ENCODE measurements at regions not wholly inside any gene's neighbourhood (a gene's known extent, or its start where the extent isn't known, plus 50 kb on each side); places are given as distances from the start of the nearest gene placed in this dataset.

- no peak for DNase-seq (ENCODE audit: low read depth)
- TF ChIP-seq, protein P1, sequence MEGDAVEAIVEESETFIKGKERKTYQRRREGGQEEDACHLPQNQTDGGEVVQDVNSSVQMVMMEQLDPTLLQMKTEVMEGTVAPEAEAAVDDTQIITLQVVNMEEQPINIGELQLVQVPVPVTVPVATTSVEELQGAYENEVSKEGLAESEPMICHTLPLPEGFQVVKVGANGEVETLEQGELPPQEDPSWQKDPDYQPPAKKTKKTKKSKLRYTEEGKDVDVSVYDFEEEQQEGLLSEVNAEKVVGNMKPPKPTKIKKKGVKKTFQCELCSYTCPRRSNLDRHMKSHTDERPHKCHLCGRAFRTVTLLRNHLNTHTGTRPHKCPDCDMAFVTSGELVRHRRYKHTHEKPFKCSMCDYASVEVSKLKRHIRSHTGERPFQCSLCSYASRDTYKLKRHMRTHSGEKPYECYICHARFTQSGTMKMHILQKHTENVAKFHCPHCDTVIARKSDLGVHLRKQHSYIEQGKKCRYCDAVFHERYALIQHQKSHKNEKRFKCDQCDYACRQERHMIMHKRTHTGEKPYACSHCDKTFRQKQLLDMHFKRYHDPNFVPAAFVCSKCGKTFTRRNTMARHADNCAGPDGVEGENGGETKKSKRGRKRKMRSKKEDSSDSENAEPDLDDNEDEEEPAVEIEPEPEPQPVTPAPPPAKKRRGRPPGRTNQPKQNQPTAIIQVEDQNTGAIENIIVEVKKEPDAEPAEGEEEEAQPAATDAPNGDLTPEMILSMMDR (conservative IDR thresholded peaks at IDR 0.05; ENCODE audit: low read length) = no peak
- H3K4me3 ChIP-seq (ENCODE audit: low read length) = no peak overlapping the region
These were observed 566.6 kb downstream of the RPS29 start for GRCh38 chr14:49019467-49020115.

DNA sequence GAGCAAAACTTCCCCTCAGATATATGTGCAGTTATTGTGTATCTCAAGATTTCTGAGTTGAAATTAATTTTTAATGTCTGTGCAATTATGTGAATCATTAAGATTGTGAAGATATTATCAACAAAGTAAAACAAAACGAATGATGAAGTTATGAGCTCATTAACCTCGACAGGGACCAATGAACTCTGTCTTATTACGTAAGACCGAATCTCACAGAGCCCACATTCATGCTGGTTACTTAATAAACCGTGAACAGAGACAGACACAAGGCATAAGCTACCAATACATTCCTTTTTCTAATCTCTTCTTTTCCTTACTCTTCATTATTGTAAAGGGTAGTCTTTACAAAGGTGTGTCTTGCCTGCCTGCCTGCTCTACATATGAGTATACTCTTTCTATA lies 568.7 kb downstream of the RPS29 start:
- no peak for DNase-seq (ENCODE audit: low read depth)
- H3K4me3 ChIP-seq (ENCODE audit: low read length) = no peak overlapping the region
- TF ChIP-seq, protein P1 (conservative IDR thresholded peaks at IDR 0.05; ENCODE audit: low read length) = no peak

DNA sequence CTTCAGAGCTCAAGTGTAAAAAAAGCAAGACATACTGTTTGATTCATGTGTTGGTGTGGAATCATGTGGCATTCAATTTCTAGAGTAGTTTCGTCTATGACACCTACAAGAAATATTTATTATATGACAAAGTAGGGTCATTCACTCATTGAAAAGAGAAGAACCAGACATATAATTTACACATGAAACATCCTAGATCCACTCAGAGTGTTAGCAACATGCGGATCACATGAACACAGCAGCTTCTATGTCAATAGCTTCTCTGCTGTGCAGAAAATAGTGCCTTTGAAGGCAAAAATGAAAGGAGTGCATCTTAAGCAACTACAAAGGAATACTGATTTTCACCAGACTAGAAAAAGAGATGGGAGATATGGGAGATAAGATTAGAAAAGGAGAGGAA lies 569.8 kb downstream of the RPS29 start:
- no peak for DNase-seq (ENCODE audit: low read depth)
- H3K4me3 ChIP-seq (ENCODE audit: low read length) = no peak overlapping the region
- TF ChIP-seq, protein P1 (conservative IDR thresholded peaks at IDR 0.05; ENCODE audit: low read length) = no peak

- DNase-seq (ENCODE audit: low read depth) = no peak
- TF ChIP-seq, protein P1 (conservative IDR thresholded peaks at IDR 0.05; ENCODE audit: low read length) = no peak
- no peak overlapping the region for H3K4me3 ChIP-seq (ENCODE audit: low read length)
These were observed 571.7 kb downstream of the RPS29 start for GRCh38 chr14:49014476-49014875.

DNA sequence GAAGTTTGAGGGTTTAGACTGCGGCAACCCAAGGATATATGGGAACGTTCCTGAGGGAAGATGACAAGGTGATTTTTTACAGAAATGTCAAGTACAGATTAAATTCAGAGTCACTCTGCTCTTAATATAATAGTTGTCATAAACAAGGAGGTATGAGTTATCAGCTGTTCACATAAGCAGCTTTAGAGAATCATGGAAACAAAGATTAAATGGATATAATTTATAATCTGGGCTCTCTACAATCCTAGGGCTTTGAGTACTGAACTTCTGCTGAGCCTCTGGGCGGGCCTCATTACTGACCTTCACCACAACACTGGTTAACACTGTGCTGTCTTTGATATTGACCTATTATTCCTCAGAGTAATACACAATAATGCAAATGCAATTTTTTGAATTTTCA lies 577.8 kb downstream of the RPS29 start:
- TF ChIP-seq, protein P1 (conservative IDR thresholded peaks at IDR 0.05; ENCODE audit: low read length) = no peak
- DNase-seq (ENCODE audit: low read depth) = no peak

GRCh38 chr14:48991141-48991540 lies 595.0 kb downstream of the RPS29 start:
- H3K4me3 ChIP-seq (ENCODE audit: low read length) = no peak overlapping the region
- no peak for DNase-seq (ENCODE audit: low read depth)
- TF ChIP-seq, protein P1 (conservative IDR thresholded peaks at IDR 0.05; ENCODE audit: low read length) = no peak

More for the DNA sequence above, 577.8 kb downstream of the RPS29 start:
- H3K4me3 ChIP-seq (ENCODE audit: low read length) = no peak overlapping the region

GRCh38 chr14:48983351-48983888 lies 602.8 kb downstream of the RPS29 start:
- H3K4me3 ChIP-seq (ENCODE audit: low read length) = no peak overlapping the region
- DNase-seq (ENCODE audit: low read depth) = no peak
- TF ChIP-seq, protein P1 (conservative IDR thresholded peaks at IDR 0.05; ENCODE audit: low read length) = no peak

All from AG10803 (cell line).